ENCODE measurements at regions not wholly inside any gene's neighbourhood (a gene's known extent, or its start where the extent isn't known, plus 50 kb on each side); places are given as distances from the start of the nearest gene placed in this dataset.

DNA sequence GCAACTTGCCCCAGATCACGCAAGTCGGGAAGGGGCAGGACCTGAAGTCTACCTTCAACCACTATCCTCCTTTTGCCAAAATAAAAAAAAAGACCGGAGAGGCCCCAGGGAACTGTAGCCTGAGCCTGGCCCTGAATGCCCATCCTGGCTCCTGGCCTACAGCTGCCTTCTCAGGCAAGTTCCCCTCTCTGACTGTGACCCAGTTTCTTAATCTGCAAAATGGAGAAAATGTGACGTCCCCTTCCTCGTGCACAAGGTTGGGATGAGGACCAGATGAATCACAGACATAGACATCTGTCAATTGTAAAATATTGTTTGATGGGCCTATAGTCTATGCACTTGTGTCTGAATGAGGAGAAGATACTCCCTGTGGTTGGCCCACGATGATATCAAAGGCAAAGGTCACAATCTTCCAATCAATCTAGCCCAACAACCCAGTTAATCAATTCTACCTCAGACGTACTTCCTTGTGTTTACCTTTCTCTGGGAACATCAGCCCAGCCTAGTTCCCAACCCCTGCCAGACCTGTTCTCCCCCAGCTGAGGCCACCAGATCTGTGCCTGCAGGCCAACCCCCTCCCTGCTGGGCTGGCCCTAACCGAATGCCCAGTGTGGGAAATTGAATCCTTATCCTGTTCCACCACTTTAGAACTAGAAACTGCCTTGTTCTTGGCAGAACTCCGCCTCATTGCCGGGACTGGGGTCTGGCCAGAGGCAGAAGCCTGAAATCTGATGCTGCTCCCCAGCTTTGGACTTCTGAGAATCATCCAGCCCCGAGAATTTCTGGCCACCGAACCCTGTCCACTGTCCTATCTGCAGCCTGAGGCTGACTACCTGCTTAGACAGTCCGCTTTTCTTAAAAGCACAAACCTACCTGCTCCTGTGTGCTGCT is 101.8 kb upstream of the LIPC start:
- no peak for DNase-seq (ENCODE audit: low spot score)

DNA sequence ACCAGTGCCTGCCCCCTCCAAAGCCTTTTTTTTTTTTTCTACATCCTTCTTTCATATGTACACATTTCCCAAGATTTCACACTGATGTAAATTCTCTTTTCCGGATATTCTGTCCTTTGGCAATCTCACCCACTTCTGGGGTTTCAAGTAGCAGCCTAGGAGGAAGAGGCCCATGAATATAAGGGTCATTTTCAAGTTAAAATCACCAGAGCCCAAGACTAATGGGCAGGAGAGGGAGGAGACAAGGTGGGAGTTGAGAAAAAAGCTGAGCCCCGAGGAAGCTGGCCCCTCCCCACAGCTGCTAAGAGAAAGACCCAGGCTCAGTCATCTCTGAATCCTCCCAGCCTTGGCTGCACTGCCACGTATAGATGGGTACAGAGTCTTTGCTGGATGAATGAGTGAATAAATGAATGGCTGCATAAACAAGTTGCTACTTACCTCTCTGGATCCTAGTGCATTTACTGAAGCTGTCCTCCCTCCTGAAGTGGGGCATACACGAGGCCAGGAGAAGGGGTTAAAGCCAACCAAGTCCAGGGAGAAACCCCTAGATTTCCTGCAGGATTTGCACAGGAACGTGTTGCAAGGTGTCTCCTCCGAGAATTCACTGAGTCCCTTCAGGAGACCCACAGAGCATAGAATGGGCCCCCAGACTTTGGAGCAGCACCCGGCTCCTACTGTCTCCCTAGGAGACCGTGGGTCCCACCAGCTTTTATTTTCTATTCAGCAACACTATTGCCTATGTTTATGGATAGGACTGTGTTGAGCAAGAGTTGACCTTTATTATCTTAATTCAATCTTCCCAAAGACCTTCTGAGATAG is 100.8 kb upstream of the LIPC start:
- no peak for DNase-seq (ENCODE audit: low spot score)

DNA sequence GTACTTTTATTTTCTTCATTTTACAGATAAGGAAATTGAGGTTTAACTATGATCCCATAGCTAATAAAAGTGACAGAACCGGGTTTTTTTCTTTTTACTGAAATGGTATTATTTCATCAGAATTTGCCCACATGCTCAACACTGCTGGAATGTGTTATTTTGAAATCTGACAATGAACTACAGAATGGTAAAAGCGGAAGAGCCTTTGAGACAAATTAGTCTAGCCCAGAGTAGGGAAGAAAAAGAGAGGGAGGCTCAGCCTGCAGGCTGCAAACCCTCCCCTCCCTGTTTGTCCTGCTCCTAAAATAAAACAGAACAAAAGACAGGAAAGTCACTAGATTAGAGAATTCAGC is 100.3 kb upstream of the LIPC start:
- DNase-seq (ENCODE audit: low spot score), result no peak

DNA sequence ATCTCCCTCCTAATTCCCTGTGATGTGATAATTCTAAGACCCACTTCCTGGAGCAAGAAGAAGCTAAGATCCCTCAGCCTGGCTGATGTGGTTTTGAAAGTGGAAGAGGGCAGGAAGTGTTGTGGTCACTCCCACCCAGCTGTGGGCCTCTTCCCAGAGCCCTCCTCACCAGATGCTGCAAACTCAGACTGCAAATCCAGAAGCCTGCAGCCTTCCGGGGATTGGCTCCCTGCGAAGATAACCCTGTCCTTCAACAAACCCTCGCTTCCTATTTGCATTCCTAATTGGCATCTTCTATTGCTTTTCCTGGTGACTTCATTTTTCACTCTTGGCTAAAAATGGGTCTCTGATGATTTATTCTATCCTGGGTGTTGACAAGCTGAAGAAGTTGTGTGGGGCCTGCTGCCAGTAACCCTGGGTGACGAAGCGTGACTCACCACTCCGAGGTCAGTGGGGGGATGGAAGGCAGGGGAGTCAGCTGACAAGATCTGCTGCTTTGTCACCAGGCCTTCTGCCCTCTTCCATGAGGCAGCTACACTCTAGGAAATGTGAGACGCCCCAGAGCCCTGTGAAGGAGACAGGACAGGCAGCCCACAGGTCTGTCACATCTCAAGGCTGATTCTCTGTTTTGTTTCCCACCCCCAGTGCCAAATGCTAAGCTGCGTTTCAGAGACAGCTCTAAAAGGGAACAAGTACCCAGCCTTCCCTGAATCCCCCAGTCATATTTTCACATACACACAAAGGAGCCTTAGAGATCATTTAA is 99.7 kb upstream of the LIPC start:
- peak; percentile 97 for DNase-seq (ENCODE audit: low spot score)

DNA sequence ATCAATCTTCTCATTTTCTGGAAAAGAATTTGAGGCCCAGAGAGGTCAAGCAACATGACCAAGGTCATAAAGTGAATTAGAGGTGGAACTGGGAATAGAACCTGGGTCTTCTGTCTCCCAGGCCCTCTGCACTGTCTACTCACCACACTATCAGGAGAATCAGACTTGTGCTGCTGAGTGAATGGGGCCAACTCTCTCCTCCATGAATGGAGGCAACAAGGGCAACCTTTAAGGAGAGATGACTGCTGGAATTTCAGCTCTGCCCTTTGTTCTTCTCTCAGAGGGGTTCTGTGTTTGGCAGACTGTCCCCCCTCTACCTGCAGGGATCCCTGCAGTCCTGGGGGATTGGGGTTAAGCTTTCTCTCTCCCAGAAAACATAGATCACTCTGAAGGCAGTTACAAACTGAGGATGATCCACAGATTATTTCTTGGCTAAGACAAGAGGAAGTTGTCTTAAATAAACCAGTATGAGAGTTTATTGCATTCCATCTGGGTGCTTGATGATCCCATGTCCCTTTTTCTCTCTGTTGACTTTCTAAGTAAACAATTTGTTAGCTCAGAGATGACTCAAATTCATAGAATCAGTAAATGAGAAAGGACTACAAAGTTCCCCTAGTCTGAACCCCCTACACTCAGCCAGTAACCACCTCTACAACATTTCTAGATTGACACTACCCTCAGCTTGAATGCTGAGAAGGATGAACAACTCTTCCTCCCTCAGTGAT is 99.0 kb upstream of the LIPC start:
- DNase-seq (ENCODE audit: low spot score), result no peak

DNA sequence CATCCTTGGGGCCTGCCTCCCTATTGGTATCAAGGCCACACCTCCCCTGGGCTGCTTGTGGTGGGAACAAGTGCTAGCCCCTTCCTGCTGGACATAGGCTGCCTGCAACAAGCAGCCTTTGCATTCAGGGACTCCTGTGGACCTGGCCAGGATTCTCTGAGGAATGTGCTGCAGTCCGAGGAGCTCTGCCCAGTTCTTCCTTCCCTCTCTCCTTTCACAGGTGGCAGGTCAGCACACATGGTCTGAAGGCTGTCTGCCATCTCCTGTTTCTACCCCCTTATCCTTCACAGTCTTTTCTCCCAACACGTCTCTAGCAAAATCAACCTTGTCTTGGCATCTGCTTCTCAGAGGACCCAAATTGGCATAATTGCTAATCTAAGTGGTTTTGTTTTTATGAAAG is 97.0 kb upstream of the LIPC start:
- no peak for DNase-seq (ENCODE audit: low spot score)

DNA sequence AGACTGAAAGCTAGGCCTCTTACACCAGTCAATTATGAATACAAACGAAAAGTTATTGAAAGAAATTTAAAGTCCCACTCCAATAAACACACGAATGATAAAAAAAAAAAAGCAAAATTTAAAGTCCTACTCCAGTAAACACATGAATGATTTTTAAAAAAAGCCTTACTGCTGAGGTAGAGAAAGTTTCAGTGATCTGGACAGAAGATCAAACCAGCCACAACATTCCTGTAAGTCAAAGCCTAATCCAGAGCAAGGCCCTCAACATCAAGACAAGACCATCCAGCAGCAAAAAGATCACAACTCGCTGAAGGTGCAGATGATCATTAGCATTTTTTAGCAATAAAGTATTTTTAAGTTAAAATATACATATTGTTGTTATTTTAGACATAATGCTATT is 95.6 kb upstream of the LIPC start:
- DNase-seq (ENCODE audit: low spot score), result no peak

DNA sequence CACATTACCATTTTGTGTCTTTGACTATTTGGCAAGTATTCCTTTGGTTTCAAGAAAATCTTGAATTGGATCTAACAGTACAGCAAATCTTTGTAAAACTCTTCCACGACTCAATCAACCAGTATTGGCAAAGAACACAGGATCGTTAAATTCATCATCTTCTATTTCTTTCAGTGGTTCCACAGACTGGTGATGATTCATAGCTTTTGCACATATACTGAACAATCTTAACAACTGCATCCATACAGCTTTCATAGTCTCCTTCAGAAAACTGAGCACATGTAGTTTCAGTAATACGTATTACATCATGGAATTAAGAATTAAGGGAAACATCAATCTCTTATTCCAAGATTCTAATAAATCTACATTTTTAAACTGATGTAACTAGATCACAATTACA is 91.6 kb upstream of the LIPC start:
- DNase-seq (ENCODE audit: low spot score), result no peak

DNA sequence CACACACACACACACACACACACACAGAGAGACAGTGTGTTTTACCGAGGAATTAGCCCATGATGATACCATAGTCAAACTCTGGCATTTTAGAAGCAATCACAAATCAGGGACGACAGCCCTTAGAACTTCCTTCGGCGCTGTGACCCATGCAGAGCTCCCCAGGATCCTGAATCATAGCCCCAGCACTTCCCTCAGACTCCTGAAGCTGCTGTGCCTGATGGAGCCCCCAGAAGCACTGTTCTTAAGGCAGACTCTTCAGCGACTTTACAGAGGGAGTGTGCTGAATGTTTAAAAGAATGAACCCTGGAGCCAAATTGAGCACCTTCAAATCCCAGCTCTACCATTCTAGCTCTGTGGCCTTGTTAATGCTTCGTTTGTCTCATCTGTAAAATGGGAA is 89.3 kb upstream of the LIPC start:
- no peak for DNase-seq (ENCODE audit: low spot score)

DNA sequence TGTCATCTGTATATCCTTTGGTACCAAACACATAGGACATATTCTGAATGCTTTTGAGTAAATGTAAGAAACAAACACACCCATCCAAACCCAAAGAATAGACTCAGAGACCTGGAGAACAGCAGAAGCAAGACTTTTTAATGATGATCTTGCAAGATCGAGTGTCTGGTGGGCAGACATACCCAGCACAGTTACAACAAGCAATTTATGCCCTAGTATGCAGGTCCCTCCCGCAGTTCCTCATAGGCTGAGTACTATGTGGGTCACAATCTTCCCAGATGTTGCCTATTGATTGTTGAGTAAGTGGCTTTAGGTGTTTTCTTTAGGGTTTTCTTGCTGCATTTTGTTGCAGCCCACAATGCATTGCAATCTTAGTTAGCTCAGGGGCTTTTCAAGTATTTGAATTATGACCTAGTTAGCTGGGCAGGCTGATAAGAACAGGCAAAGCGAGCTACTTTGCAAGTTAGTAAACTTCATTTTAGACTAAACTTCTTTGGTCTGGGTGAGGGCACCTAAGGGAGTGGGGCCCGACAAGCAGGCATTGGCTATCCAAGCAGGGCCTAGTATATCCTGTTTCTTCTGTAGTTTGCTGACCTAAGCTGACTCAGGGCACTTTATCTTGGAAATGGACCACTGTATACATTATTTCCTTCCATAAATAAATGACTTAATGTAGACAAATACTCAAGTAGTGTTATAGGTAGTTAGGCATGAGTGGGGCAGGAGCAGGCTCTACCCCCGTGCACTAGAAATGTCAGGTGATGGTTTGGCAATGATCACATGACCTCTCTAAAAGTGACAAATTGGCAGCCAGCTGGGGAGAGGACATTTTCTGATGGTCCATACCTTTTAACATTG is 87.3 kb upstream of the LIPC start:
- DNase-seq (ENCODE audit: low spot score), result no peak

DNA sequence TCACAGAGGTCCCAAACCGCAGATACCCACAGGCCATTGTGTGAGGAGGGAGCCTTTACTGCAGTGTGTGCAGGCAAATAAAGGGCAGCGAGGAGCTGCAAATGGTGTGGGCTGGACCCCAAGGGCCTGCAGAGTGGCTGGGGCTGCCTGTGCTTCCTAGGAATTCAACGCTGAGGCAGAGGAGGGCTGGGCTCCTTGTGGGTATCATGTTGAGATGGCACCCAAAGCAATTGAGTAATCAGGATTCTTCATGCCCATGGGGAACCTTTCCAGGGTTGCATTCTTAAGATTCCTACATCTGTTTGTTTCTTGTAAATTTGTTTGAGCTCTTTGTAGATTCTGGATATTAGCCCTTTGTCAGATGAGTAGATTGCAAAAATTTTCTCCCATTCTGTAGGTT is 85.4 kb upstream of the LIPC start:
- no peak for DNase-seq (ENCODE audit: low spot score)

DNA sequence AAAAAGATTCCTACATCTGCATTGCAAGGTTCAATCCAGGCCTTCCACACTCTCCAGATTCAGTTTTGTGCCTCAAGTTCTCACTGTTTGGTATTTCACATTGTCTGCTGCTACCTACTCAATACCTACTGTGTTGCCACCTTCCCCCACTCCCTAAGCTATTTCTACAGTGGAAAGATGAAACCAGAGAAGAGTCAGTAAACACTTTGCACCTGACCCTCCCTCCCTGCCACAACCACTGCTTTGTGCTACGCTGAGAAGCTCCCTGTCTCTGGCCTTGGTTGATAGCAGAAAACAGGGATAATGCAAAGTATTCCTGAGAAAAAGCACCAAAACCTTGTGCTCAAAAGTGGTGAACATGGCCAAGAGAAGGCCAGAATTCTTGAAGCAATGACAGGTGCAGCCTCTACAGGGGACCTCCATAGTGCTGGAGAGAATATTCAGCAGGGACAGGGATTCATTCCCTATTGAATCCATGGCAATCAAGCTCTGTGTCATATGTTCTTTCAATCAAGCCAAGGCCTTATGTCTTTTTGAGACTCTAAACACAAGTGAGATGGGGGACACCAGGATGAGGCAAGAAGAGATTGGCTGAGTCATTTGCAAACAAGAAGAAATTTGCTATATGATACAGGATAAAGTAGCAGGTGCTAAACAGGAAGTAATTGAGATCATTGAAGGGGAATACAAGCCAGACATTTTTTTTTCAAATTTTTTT is 83.5 kb upstream of the LIPC start:
- DNase-seq (ENCODE audit: low spot score), result no peak

DNA sequence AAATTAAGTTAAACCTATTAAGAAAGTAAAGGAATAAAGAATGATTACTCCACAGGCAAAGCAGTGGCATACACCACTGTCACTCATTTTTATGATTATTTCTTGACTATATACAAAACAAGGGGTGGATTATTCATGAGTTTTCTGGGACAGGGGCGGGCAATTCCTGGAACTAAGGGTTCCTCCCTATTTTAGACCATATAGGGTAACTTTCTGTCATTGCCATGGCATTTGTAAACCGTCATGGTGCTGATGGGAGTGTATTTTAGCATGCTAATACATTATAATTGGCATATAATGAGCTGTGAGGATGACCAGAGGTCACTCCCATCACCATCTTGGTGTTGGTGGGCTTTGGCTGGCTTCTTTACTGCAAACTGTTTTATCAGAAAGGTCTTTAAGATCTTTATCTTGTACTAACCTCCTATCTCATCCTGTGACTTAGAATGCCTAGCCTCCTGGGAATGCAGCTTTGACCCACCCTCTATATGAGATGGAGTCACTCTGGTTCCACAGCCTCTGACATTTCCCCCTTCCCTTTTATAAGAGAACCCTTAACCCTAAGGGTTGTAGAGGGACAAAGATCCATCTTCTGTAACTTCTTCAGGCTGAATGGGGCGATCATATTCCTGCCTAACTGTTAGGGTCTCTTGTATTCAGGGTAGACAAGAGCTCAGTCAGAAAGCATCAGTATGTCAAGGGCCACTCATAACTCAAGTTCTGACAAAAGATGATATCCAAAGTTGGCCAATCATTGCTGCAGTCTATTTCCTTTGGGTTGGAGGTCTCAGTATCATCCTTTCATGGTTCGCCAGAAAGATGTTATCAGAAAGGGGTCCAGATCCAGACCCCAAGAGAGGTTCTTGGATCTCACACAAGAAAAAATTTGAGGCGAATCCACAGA is 79.5 kb upstream of the LIPC start:
- no peak for DNase-seq (ENCODE audit: low spot score)

DNA sequence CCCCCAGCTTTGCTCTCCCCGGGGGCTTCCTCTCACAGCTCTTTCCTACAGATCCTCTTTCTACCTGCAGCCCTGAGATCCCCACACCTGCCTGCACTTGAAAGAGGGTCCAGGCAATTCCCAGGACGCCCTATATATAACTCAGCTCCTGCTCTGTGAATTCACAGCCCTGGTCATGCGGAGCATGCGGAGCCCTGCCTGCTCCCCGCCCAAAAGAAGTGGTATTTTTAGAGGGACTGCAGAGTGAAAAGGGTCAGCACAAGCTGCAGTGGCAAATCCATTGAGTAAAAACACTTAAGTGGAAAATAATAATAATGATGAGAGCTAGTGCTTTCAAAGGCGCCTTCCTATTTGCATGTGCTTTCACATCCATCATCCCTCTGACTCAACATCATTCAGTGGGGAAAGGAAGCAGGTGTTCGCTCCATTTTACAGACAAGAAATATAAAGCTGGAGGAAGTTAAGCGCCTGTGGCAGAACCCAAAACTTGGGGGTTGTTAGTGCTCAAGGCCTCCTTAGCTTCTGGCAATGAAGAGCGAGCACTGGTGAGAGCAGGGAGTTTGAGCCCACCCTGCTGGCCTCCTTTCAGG is 76.3 kb upstream of the LIPC start:
- peak; percentile 58 for DNase-seq (ENCODE audit: low spot score)

DNA sequence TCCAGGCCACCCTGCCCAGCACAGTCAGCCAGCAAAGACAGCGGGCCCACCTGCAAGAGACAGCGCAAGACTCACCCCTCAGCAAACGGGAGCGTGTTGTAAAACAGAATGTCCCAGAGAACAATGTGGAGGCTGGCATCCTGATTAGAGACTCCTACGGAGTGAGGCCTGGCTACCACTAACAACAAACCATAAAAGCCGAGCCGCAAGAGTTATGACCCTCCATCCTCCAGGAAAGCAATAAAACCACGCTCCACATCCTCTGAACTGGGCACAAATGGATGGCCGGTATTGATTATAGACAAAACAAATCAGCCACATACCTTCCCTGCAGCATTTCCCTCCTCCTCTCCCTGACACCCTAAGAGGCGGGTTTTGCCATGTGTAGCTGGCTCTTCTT is 75.8 kb upstream of the LIPC start:
- no peak for DNase-seq (ENCODE audit: low spot score)

DNA sequence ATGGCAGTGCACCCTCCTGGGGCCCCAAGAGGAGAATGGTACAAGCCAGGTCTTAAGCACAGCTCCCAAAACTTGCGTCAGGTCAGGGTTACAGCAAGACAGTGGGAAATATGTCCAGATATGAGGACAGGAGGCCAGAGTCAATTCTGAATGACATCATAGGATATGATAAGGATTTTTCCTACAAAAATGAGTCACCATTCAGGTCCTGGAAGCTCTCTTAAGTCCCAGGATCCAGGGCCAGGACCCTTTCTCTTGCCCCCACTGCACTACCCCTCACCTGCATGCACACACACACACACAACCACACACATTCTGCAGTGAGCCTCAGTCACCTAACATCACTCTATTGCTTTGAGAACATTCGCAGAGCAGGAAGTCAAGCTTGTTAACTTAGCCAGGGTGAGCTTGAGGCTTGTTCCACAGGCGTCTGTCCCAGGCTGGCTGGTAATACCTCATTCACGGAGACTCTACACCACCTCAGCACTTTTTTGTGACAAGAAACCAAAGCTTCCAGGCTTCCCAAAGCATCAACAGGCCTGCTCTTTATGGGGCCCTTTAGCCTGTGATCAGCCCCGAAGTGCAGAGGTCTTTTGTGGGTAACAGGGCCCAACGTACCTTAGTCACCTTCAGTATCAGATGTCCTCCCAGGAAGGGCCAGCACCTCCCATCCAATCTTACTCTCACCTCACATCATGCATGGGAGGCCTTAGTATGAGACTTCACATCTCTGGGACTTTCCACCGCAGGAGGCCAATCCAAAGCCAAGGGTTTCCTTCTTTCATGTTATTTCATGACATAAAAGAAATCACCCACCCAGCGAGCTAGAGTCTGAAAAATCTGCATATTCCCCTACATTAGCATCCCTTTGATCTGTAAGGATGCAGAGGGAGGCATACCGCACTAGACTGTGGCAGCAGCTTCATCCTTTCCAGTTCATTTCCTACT is 74.0 kb upstream of the LIPC start:
- peak; percentile 36 for DNase-seq (ENCODE audit: low spot score)

DNA sequence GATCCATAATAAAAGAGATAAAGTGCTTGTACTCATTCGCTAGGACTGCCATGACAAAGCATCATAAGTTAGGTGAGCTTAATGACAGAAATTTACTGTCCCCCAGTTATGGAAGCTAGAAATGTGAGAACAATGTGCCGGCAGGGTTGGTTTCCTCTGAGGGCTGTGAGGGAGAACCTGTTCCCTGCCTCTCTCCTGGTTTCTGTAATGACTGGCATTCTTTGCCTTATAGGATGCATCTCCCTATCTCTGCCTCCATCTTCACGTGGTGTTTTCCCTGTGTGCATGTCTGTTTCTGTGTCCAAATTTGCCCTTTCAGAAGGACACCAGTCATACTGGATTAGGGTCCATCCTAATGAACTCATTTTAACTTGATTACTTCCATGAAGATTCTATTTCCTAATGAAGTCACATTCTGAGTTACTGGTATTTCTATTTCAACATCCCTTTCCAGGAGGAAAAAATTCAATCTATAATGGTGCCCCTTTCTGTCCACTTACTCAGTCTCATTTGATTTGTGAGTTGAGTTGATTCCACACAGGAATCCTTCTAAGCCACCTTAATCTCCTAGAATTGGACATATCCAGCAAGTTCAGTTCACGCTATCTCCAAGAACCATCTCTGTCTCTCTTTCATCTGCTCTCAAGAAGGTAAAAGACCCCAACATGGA is 71.2 kb upstream of the LIPC start:
- DNase-seq (ENCODE audit: low spot score), result no peak

Data from kidney capillary endothelial cell (primary cell).